ENCODE measurements at regions not wholly inside any gene's neighbourhood (a gene's known extent, or its start where the extent isn't known, plus 50 kb on each side); places are given as distances from the start of the nearest gene placed in this dataset.
"Not testable (repeated sequence)": the region's sequence is repeated elsewhere in the genome, so short reads cannot be mapped to it uniquely, and the experiment has no call there.

DNA sequence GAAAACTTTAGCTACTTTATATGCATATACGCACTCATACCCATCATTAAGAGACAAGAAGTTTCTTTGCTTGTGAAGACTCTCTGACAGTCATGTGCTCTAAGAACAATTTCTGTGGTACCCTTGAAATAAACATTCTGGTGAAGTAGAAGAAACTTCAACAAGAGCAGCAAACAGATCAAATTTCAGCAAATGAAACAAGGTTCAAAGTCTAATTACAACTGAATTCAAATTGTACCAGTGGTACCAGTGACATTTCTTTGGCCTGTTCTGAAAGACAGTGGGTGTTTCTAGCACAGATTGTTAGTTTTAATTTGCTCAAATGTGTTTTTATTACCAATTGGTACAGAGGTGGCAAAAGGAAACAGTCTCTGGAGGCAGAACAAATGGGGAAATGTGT is 391.0 kb downstream of the CHSY3 start:
- ATAC-seq (ENCODE audit: low read depth) (no peak), DNase-seq (ENCODE audit: low spot score) (no peak)
- Histone ChIP-seq H3K27ac (ENCODE audit: poor library complexity, severe bottlenecking) (no peak overlapping the region), H3K4me1 (ENCODE audit: insufficient read depth, poor library complexity, severe bottlenecking) (peaks cover 8% of the 10 kb centered on the region), H3K27me3 (ENCODE audit: insufficient read depth, poor library complexity, severe bottlenecking) (no peaks in the 10 kb centered on the region), H3K4me3 (ENCODE audit: severe bottlenecking) (no peak overlapping the region), H3K36me3 (ENCODE audit: low read depth) (no peaks in the 10 kb centered on the region), H3K9me3 (ENCODE audit: severe bottlenecking) (no peaks in the 10 kb centered on the region)
- TF ChIP-seq CTCF (IDR thresholded peaks at IDR 0.05; ENCODE audit: poor library complexity, severe bottlenecking): no peak

DNA sequence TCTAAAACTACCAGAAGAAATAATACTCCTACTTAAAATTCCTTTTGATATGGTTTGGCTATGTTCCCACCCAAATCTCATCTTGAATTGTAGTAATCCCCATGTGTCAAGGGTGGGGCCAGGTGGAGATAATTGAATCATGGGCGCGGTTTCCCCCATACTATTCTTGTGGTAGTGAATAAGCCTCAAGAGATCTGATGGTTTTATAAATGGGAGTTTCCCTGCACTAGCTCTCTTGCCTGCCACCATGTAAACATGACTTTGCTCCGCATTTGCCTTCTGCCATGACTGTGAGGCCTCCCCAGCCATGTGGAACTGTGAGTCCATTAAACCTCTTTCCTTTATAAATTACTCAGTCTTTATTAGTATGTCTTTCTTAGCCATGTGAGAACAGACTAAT is 390.5 kb downstream of the CHSY3 start:
- not testable (repeated sequence) for H3K27ac ChIP-seq (ENCODE audit: poor library complexity, severe bottlenecking); ATAC-seq (ENCODE audit: low read depth); DNase-seq (ENCODE audit: low spot score)

DNA sequence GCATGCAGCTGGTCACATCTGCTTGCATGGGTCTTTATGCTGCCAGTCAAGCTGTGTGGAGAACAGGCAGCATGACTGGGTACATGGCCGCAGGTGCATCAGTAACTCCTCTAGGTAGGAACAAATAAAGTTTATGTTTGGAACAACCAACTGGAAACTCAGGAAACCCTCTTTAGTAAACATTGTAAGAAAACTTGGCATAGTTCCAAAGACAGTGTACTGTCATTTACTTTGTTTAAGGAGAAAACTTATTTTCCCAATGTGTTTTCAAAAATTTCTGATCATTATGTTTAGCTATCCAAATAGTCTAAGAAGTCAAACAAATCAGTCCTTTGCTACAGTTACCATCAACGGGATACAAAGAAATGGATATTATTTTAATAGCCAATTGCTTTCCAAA is 386.0 kb downstream of the CHSY3 start:
- no peaks in the 10 kb centered on the region for H3K36me3 ChIP-seq (ENCODE audit: low read depth)
- H3K4me1 ChIP-seq (ENCODE audit: insufficient read depth, poor library complexity, severe bottlenecking): peaks cover 26% of the 10 kb centered on the region
- TF ChIP-seq CTCF (IDR thresholded peaks at IDR 0.05; ENCODE audit: poor library complexity, severe bottlenecking): peak; percentile 15
- H3K9me3 ChIP-seq (ENCODE audit: severe bottlenecking): no peaks in the 10 kb centered on the region
- no peaks in the 10 kb centered on the region for H3K27me3 ChIP-seq (ENCODE audit: insufficient read depth, poor library complexity, severe bottlenecking)
- peak overlapping the region; percentile 88 for H3K27ac ChIP-seq (ENCODE audit: poor library complexity, severe bottlenecking)
- ATAC-seq (ENCODE audit: low read depth): no peak; the same call in 2 of the 3 replicates
- no peak for DNase-seq (ENCODE audit: low spot score)
- H3K4me3 ChIP-seq (ENCODE audit: severe bottlenecking): no peak overlapping the region

More for the DNA sequence above, 390.5 kb downstream of the CHSY3 start:
- H3K27me3 ChIP-seq (ENCODE audit: insufficient read depth, poor library complexity, severe bottlenecking); H3K36me3 ChIP-seq (ENCODE audit: low read depth); H3K9me3 ChIP-seq (ENCODE audit: severe bottlenecking); H3K4me3 ChIP-seq (ENCODE audit: severe bottlenecking): not testable (repeated sequence)
- H3K4me1 ChIP-seq (ENCODE audit: insufficient read depth, poor library complexity, severe bottlenecking): peaks cover 13% of the 10 kb centered on the region

DNA sequence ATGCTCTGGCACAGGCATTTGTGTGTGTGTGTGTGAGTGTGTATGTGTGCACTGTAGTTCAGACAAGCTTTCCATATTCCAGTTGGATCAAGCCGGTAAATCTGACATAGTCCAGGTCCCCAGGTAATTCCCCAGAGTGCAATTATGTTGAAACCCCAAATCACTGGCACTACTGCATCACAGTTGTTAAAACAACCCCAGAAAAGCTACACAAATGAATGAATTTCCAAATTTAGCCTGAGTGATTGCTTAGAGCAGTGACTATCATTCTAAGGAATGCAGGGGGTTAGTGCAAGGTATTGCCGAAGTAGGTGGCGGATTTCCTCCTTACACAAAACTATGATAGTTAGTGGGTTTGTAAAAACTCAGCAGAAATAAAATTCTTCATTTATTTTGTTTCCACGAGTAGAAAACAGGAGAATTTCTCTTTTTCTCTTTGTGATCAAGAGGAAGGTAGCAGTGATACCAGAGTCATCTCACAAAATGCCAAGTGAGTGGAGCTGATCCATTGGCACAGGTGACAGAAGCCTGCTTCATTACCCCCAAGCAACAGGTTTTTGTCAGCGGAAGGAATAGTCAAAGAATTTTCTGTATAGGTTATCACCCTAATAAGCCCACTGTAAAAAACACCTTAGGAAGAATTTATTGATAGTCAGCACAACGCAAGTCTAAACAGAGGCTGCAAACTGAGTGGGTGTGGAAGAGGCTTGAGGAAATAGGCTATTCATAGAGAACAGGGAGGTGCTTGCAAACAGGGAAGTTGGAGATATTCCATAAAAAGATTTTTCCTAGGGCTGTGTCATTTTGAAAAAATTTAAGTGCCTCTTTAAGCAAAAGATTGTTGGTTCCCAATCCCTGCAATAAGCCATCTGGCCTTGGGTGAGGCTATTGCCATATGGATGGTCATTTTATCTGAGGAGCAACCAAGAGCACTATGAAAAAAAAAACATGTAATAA is 385.1 kb downstream of the CHSY3 start:
- peak; percentile 68 for DNase-seq (ENCODE audit: low spot score)
- H3K36me3 ChIP-seq (ENCODE audit: low read depth): no peaks in the 10 kb centered on the region
- H3K27me3 ChIP-seq (ENCODE audit: insufficient read depth, poor library complexity, severe bottlenecking): no peaks in the 10 kb centered on the region
- peak overlapping the region; percentile 88 for H3K27ac ChIP-seq (ENCODE audit: poor library complexity, severe bottlenecking)
- no peak overlapping the region for H3K4me3 ChIP-seq (ENCODE audit: severe bottlenecking)
- peaks cover 22% of the 10 kb centered on the region for H3K4me1 ChIP-seq (ENCODE audit: insufficient read depth, poor library complexity, severe bottlenecking)
- peak; percentile 93 for ATAC-seq (ENCODE audit: low read depth)
- H3K9me3 ChIP-seq (ENCODE audit: severe bottlenecking): no peaks in the 10 kb centered on the region
- peak; percentile 38 for TF ChIP-seq CTCF (IDR thresholded peaks at IDR 0.05; ENCODE audit: poor library complexity, severe bottlenecking)

DNA sequence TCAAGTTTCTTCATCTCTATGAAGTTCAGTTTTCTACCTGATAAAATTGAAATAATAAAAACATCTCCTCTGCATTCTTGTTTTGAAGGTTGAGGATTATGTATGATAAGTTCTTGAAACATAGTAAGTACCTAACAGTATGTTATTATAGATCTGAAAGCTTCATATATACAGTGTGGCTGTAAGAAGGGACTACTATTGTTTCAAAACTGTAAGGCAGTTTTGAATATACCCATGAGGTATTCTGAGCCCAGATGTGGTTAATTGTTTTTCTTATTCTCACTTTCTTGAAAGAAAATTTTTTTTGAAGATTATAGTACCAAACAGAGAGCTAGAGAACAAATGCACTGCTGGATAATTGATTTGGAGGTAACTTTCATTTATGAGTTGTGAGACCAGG is 383.2 kb downstream of the CHSY3 start:
- peaks cover 22% of the 10 kb centered on the region for H3K4me1 ChIP-seq (ENCODE audit: insufficient read depth, poor library complexity, severe bottlenecking)
- TF ChIP-seq CTCF (IDR thresholded peaks at IDR 0.05; ENCODE audit: poor library complexity, severe bottlenecking): no peak
- ATAC-seq (ENCODE audit: low read depth) (no peak), DNase-seq (ENCODE audit: low spot score) (no peak)
- no peak overlapping the region for H3K27ac ChIP-seq (ENCODE audit: poor library complexity, severe bottlenecking)
- H3K9me3 ChIP-seq (ENCODE audit: severe bottlenecking): no peaks in the 10 kb centered on the region
- no peak overlapping the region for H3K4me3 ChIP-seq (ENCODE audit: severe bottlenecking)
- H3K27me3 ChIP-seq (ENCODE audit: insufficient read depth, poor library complexity, severe bottlenecking): no peaks in the 10 kb centered on the region
- H3K36me3 ChIP-seq (ENCODE audit: low read depth): no peaks in the 10 kb centered on the region
